H1 (cell line): ENCODE measurements at regions not wholly inside any gene's neighbourhood (a gene's known extent, or its start where the extent isn't known, plus 50 kb on each side); places are given as distances from the start of the nearest gene placed in this dataset.

Experiments used
- CTCF ChIA-PET: fragments of 300-600 bp; sonication (Branson Sonifier 250); formaldehyde crosslinking; loops from one replicate; lab custom pipeline; 2021; ENCODE audit not compliant: partially characterized antibody; lab: Charles Lee
- POLR2A ChIA-PET: fragments of 300-600 bp; sonication (Branson Sonifier 250); formaldehyde crosslinking; loops from one replicate; lab custom pipeline; 2021; ENCODE audit warnings: inconsistent platforms; ENCODE audit not compliant: partially characterized antibody; lab: Charles Lee
- DNase-seq, 2 experiments: peaks; one replicate each; pipeline versions ENCODE4 v3.0.0 to v3.0.0-alpha.2; 2010 to 2022; ENCODE audit warnings: low spot score in 2 of 2, low read depth in 1 of 2, mixed read lengths in 1 of 2
- FAIRE-seq: peaks from 2 replicates; lab custom pipeline; 2011; peaks lifted over from hg19 to GRCh38; lab: Jason Lieb, UNC
- H2AFZ ChIP-seq: 2 replicates; pipeline ENCODE4 v1.8.1; 2012; ENCODE audit warnings: low read length, inconsistent platforms
- H2AK5ac ChIP-seq: 2 replicates; pipeline ENCODE4 v1.6.1; 2013; ENCODE audit warnings: low read depth, low read length
- H2BK120ac ChIP-seq: replicated peaks from 2 replicates; pipeline ENCODE3; 2013; ENCODE audit warnings: low read depth, low read length, inconsistent platforms
- H2BK12ac ChIP-seq: 2 replicates; pipeline ENCODE4 v1.6.1; 2013; ENCODE audit warnings: low read depth, low read length
- H2BK15ac ChIP-seq: 2 replicates; pipeline ENCODE4 v1.6.1; 2013; ENCODE audit warnings: low read length
- H2BK20ac ChIP-seq: 2 replicates; pipeline ENCODE4 v1.6.1; 2013; ENCODE audit warnings: low read length
- H2BK5ac ChIP-seq: 2 replicates; pipeline ENCODE4 v1.6.1; 2013; ENCODE audit warnings: low read depth, low read length
- H3K14ac ChIP-seq: 2 replicates; pipeline ENCODE4 v1.6.1; 2013; ENCODE audit warnings: inconsistent platforms; ENCODE audit not compliant: insufficient read length
- H3K18ac ChIP-seq: 2 replicates; pipeline ENCODE4 v1.6.1; 2013; ENCODE audit warnings: low read length; ENCODE audit errors: extremely low read depth
- H3K23ac ChIP-seq: 2 replicates; pipeline ENCODE4 v1.6.1; 2013; ENCODE audit warnings: inconsistent platforms; ENCODE audit not compliant: insufficient read length
- H3K23me2 ChIP-seq: 2 replicates; pipeline ENCODE4 v1.6.1; 2013; ENCODE audit warnings: low read depth, low read length
- H3K27ac ChIP-seq: 2 replicates; pipeline ENCODE4 v1.6.1; 2011; ENCODE audit warnings: low read depth, low read length, inconsistent platforms
- H3K27me3 ChIP-seq, 4 experiments: replicated peaks in 1 of 4; 1 replicate in 1 of 4; 2 replicates in 3 of 4; pipeline versions ENCODE4 v1.6.1 to v1.8.1; 2011 to 2013; ENCODE audit warnings: low read length in 3 of 4, mild to moderate bottlenecking in 3 of 4, inconsistent platforms in 2 of 4, mixed read lengths in 2 of 4, moderate library complexity in 1 of 4; ENCODE audit not compliant: control insufficient read depth in 3 of 4, insufficient read depth in 3 of 4; ENCODE audit errors: extremely low read depth in 1 of 4
- H3K36me3 ChIP-seq, 4 experiments: 2 replicates each; pipeline versions ENCODE4 v1.6.1 to v1.8.1; 2011 to 2013; ENCODE audit warnings: mild to moderate bottlenecking in 4 of 4, low read length in 3 of 4, moderate library complexity in 2 of 4, control low read depth in 1 of 4, inconsistent platforms in 1 of 4; ENCODE audit not compliant: insufficient read depth in 4 of 4, control insufficient read depth in 2 of 4
- H3K4ac ChIP-seq: replicated peaks from 2 replicates; pipeline ENCODE3; 2013; ENCODE audit warnings: low read length, low read depth, mixed read lengths, inconsistent platforms; ENCODE audit not compliant: insufficient read length
- H3K4me1 ChIP-seq, 4 experiments: replicated peaks in 1 of 4; 1 replicate in 1 of 4; 2 replicates in 3 of 4; pipeline versions ENCODE4 v1.6.1 to v1.8.1; 2011 to 2013; ENCODE audit warnings: low read length in 3 of 4, inconsistent platforms in 2 of 4, mixed read lengths in 1 of 4; ENCODE audit not compliant: insufficient read depth in 4 of 4, control insufficient read depth in 3 of 4
- H3K4me2 ChIP-seq, 2 experiments: 2 replicates each; pipeline versions ENCODE4 v1.6.1 to v1.8.1; 2011 to 2013; ENCODE audit warnings: low read depth in 2 of 2, low read length in 2 of 2, control low read depth in 1 of 2, inconsistent platforms in 1 of 2, mild to moderate bottlenecking in 1 of 2; ENCODE audit not compliant: insufficient read depth in 1 of 2
- H3K4me3 ChIP-seq, 4 experiments: fragments of 200-600, 300-600 bp in 1 of 4; sonication (generic), shearing (Covaris generic), sonication (Bioruptor Twin) in 1 of 4; 2 replicates each; pipeline versions ENCODE4 v1.5.1 to v1.8.1; 2011 to 2016; ENCODE audit warnings: low read length in 4 of 4, low read depth in 3 of 4, control low read depth in 2 of 4, inconsistent platforms in 2 of 4, mild to moderate bottlenecking in 2 of 4, mixed read lengths in 1 of 4, moderate library complexity in 1 of 4; ENCODE audit not compliant: insufficient read depth in 2 of 4; ENCODE audit errors: extremely low read depth in 1 of 4
- H3K56ac ChIP-seq: replicated peaks from 2 replicates; pipeline ENCODE3; 2013; ENCODE audit warnings: low read depth, mild to moderate bottlenecking, mixed read lengths, low read length, inconsistent platforms; ENCODE audit not compliant: insufficient read length
- H3K79me1 ChIP-seq: 2 replicates; pipeline ENCODE4 v1.6.1; 2013; ENCODE audit warnings: low read depth, low read length, control low read depth
- H3K79me2 ChIP-seq, 2 experiments: 2 replicates each; pipeline versions ENCODE4 v1.6.1 to v1.8.1; 2012 to 2013; ENCODE audit warnings: low read length in 2 of 2, mild to moderate bottlenecking in 2 of 2, inconsistent platforms in 1 of 2; ENCODE audit not compliant: insufficient read depth in 2 of 2, control insufficient read depth in 1 of 2
- H3K9ac ChIP-seq, 4 experiments: replicated peaks in 1 of 4; 1 replicate in 1 of 4; 2 replicates in 3 of 4; pipeline versions ENCODE4 v1.6.1 to v1.8.1; 2011 to 2013; ENCODE audit warnings: low read depth in 3 of 4, low read length in 3 of 4, control low read depth in 2 of 4, mild to moderate bottlenecking in 2 of 4, moderate library complexity in 2 of 4, inconsistent platforms in 1 of 4; ENCODE audit errors: extremely low read depth in 1 of 4
- H3K9me3 ChIP-seq, 2 experiments: 2 replicates each; pipeline versions ENCODE4 v1.6.1 to v1.8.1; 2012 to 2013; ENCODE audit warnings: mild to moderate bottlenecking in 2 of 2, moderate library complexity in 2 of 2, control low read depth in 1 of 2, inconsistent platforms in 1 of 2, low read depth in 1 of 2, low read length in 1 of 2, mixed read lengths in 1 of 2; ENCODE audit not compliant: insufficient read depth in 2 of 2
- H4K20me1 ChIP-seq, 2 experiments: replicated peaks in 1 of 2; 2 replicates each; pipeline versions ENCODE3 to v1.8.1; 2011 to 2013; ENCODE audit warnings: inconsistent platforms in 2 of 2, low read length in 2 of 2, mild to moderate bottlenecking in 1 of 2; ENCODE audit not compliant: insufficient read depth in 2 of 2, control insufficient read depth in 1 of 2
- H4K5ac ChIP-seq: 2 replicates; pipeline ENCODE4 v1.6.1; 2013; ENCODE audit warnings: low read length, low read depth, mixed read lengths, inconsistent platforms; ENCODE audit not compliant: insufficient read length
- H4K8ac ChIP-seq: 2 replicates; pipeline ENCODE4 v1.8.0; 2013; ENCODE audit warnings: mild to moderate bottlenecking, moderate library complexity, low read length, inconsistent platforms; ENCODE audit not compliant: insufficient read depth; ENCODE audit errors: extremely low read depth
- H4K91ac ChIP-seq: replicated peaks from 2 replicates; pipeline ENCODE3; 2013; ENCODE audit warnings: low read length, mixed read lengths, inconsistent platforms; ENCODE audit not compliant: insufficient read length
- HDAC2 ChIP-seq, 2 experiments: fragments of 300-600 bp in 1 of 2; sonication (generic) in 1 of 2; IDR thresholded peaks; 2 replicates each; pipeline ENCODE4 v1.6.1; 2011 to 2012; ENCODE audit warnings: low read depth in 2 of 2, low read length in 2 of 2, mild to moderate bottlenecking in 2 of 2, moderate library complexity in 2 of 2, borderline replicate concordance in 1 of 2, inconsistent platforms in 1 of 2
- PHF8 ChIP-seq: fragments of 200-600 bp; sonication (generic); conservative IDR thresholded peaks from 2 replicates; pipeline ENCODE4 v1.7.1; 2012; ENCODE audit warnings: low read depth, mild to moderate bottlenecking, inconsistent platforms, low read length, moderate library complexity
- RFX5 ChIP-seq: IDR thresholded peaks from 2 replicates; pipeline ENCODE4 v1.6.1; 2011; ENCODE audit warnings: low read depth, low read length, improper control_type of control experiment, borderline replicate concordance
- SUZ12 ChIP-seq: fragments of 200-600 bp; sonication (generic); IDR thresholded peaks from 2 replicates; pipeline ENCODE4 v1.6.1; 2012; ENCODE audit warnings: mild to moderate bottlenecking, inconsistent platforms, low read length, moderate library complexity, mixed read lengths
- WGBS, 2 experiments: shearing (Covaris generic) in 1 of 2; methylation state at CpG; one replicate each; pipeline versions ENCODE4 v1.1.6 to v1.1.7; 2013 to 2015; ENCODE audit warnings: low lambda C conversion rate in 2 of 2, mixed read lengths in 2 of 2, inconsistent platforms in 1 of 2, low coverage in 1 of 2, missing lambda C conversion rate in 1 of 2; ENCODE audit not compliant: insufficient replicate concordance in 2 of 2, insufficient coverage in 1 of 2, insufficient read length in 1 of 2; ENCODE audit errors: extremely low coverage in 1 of 2, missing lambda C conversion rate in 1 of 2; 5-methylcytosine and 5-hydroxymethylcytosine counted together

DNA sequence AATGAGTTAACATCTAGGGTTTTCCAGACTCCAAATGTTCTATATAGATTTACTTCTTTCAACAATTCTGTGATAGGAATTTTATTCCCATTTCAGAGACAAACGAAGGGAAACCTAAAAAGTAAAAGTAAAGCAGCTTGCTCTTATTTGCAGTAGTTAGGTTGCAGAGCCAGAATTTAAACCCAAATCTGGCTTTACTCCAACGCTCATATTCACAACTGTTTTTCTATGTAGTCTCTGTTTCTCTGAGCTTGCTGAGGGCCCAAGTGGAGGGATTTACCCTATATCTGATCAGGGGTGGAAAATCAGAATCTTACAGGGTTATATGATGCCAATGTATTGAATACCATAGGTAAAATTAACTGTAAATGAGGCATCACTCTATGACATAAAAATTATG is 599.1 kb upstream of the GRIA3 start:
- DNase-seq = no peak
- Histone ChIP-seq H4K8ac (no peak overlapping the region), H3K4ac (no peak overlapping the region), H4K91ac (no peak overlapping the region), H3K9ac (no peak overlapping the region), H4K5ac (no peak overlapping the region), H3K23me2 (no peaks in the 10 kb centered on the region), H3K79me2 (no peaks in the 10 kb centered on the region), H4K20me1 (no peaks in the 10 kb centered on the region), H2AFZ (no peak overlapping the region), H3K4me2 (no peak overlapping the region), H3K4me3 (no peak overlapping the region), H2BK12ac (no peak overlapping the region), H3K36me3 (no peaks in the 10 kb centered on the region), H2AK5ac (no peak overlapping the region), H3K56ac (no peak overlapping the region), H3K79me1 (no peaks in the 10 kb centered on the region), H2BK15ac (no peak overlapping the region), H3K27ac (no peak overlapping the region), H2BK120ac (no peak overlapping the region), H3K14ac (no peak overlapping the region), H3K27me3 (no peaks in the 10 kb centered on the region), H3K4me1 (no peaks in the 10 kb centered on the region), H3K9me3 (no peaks in the 10 kb centered on the region), H3K23ac (no peak overlapping the region), H3K18ac (no peak overlapping the region), H2BK20ac (no peak overlapping the region), H2BK5ac (no peak overlapping the region)
- POLR2A ChIA-PET = no interaction called here
- WGBS, 2 experiments = 96% methylated on average over 2 of the region's 2 CpGs; no CpG with 5 or more reads in 1 of the 2 experiments
- CTCF ChIA-PET = no interaction called here
- no peak for FAIRE-seq
- TF ChIP-seq RFX5 (no peak), PHF8 (no peak), HDAC2 (IDR thresholded peaks at IDR 0.05; ENCODE audit: borderline replicate concordance in 1 of 2, low read depth in 2 of 2, low read length in 2 of 2) (no peak), SUZ12 (no peak)
